Thymus (tissue), 11 donors: ENCODE measurements at regions not wholly inside any gene's neighbourhood (a gene's known extent, or its start where the extent isn't known, plus 50 kb on each side); places are given as distances from the start of the nearest gene placed in this dataset.

Experiments
- DNase-seq, 9 donors: peaks; one replicate each; pipeline ENCODE4 v3.0.0-alpha.2; 2013; ENCODE audit warnings: low spot score in 9 of 9, low read depth in 6 of 9, missing footprints in 1 of 9
- H3K27ac ChIP-seq, 2 donors: one replicate each; pipeline ENCODE4 v1.5.1; 2013; ENCODE audit warnings: control low read depth in 1 of 2, low read depth in 1 of 2, low read length in 1 of 2, mild to moderate bottlenecking in 1 of 2, moderate library complexity in 1 of 2
- H3K27me3 ChIP-seq, 2 donors: one replicate each; pipeline ENCODE4 v1.5.1; 2013; ENCODE audit warnings: low read length in 1 of 2; ENCODE audit not compliant: control insufficient read depth in 2 of 2, insufficient read depth in 1 of 2
- H3K36me3 ChIP-seq, 2 donors: one replicate each; pipeline ENCODE4 v1.5.1; 2013; ENCODE audit warnings: low read length in 1 of 2, mild to moderate bottlenecking in 1 of 2, moderate library complexity in 1 of 2; ENCODE audit not compliant: control insufficient read depth in 2 of 2, insufficient read depth in 2 of 2
- H3K4me1 ChIP-seq, 2 donors: one replicate each; pipeline ENCODE4 v1.5.1; 2013; ENCODE audit warnings: low read length in 2 of 2; ENCODE audit not compliant: control insufficient read depth in 2 of 2, insufficient read depth in 2 of 2
- H3K4me3 ChIP-seq, 2 donors: one replicate each; pipeline ENCODE4 v1.5.1; 2013; ENCODE audit warnings: low read length in 2 of 2, control low read depth in 1 of 2, mild to moderate bottlenecking in 1 of 2
- H3K9me3 ChIP-seq, 2 donors: one replicate each; pipeline ENCODE4 v1.5.1; 2013; ENCODE audit warnings: low read length in 1 of 2, mild to moderate bottlenecking in 1 of 2; ENCODE audit not compliant: control insufficient read depth in 2 of 2, insufficient read depth in 1 of 2
- WGBS: extraction: QIAGEN DNeasy Blood & Tissue Kit; methylation state at CpG from one replicate; pipeline ENCODE4 v1.1.7; 2013; 5-methylcytosine and 5-hydroxymethylcytosine counted together
- donor health status: healthy.

DNA sequence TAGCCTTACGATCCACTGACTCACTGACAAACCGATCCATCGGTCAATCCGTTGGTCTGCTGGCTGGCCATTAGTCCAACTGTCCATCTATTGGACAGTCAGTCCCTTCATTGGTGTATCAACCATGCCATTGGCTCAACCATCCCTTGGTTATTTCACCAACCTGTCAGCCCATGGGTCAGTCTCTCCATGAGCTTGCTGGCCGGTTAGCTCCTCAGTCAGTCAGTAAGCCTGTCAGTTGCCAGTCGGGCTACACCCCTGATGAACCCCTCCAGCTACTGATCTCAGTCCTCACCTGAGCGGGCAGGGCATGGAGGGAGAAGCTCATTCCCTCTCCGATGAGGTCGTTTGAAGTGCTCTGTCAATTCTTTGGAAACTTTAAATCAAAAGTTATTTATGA, 166.5 kb downstream of the FGF18 start:
- H3K27ac ChIP-seq: no peak overlapping the region
- no peaks in the 10 kb centered on the region for H3K9me3 ChIP-seq
- WGBS: 93% methylated on average over 9 of the region's 9 CpGs
- no peak for DNase-seq
- H3K27me3 ChIP-seq: no peaks in the 10 kb centered on the region
- H3K36me3 ChIP-seq: no peaks in the 10 kb centered on the region
- no peaks in the 10 kb centered on the region for H3K4me1 ChIP-seq
- H3K4me3 ChIP-seq: no peak overlapping the region

DNA sequence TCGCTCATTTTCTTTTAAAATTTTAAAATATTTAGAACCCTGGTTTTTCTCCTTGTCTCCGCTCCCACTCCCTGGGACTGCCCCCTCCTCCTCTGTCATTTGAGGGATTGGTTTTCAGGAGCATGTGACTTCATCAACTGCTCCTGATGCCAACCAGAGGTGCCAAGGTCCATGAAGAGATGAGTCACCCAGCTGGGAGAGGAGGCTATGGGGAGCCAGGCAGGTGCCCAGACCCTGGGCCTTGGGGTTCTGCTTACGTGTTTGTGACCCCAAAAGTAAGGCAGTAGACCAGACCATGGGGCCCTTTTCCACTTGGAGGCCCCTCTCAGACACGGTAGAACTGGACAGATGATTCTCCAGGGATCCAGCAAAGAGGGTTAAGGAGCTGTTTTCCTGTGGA, 167.0 kb downstream of the FGF18 start:
- H3K4me1 ChIP-seq: no peaks in the 10 kb centered on the region
- 98% methylated on average over 4 of the region's 4 CpGs for WGBS
- H3K9me3 ChIP-seq: no peaks in the 10 kb centered on the region
- no peak overlapping the region for H3K27ac ChIP-seq
- H3K27me3 ChIP-seq: no peaks in the 10 kb centered on the region
- H3K4me3 ChIP-seq: no peak overlapping the region
- H3K36me3 ChIP-seq: no peaks in the 10 kb centered on the region
- no peak for DNase-seq

DNA sequence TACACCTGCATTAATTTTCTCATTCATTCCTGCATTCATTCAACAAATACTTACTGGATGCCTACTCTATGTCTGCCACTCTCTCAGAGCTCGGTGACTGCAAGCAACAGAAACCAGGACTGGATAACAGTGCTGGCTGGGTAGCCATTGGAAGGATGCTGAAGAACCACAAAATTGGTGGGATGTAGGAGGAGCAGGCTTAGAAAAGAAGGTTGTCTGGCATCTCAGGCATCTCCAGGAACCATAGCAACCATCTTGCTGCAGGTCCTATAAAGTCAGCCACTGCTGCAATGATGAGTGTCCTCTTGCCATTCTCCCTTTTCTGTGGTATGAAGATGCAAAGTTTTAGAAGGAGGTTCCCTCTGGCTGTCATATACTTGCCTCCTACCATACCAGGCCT, 168.6 kb downstream of the FGF18 start:
- WGBS: 100% methylated on average over 1 of the region's 1 CpG
- no peaks in the 10 kb centered on the region for H3K9me3 ChIP-seq
- H3K27me3 ChIP-seq: no peaks in the 10 kb centered on the region
- no peak overlapping the region for H3K4me3 ChIP-seq
- H3K4me1 ChIP-seq: no peaks in the 10 kb centered on the region
- H3K36me3 ChIP-seq: no peaks in the 10 kb centered on the region
- DNase-seq: no peak
- no peak overlapping the region for H3K27ac ChIP-seq

DNA sequence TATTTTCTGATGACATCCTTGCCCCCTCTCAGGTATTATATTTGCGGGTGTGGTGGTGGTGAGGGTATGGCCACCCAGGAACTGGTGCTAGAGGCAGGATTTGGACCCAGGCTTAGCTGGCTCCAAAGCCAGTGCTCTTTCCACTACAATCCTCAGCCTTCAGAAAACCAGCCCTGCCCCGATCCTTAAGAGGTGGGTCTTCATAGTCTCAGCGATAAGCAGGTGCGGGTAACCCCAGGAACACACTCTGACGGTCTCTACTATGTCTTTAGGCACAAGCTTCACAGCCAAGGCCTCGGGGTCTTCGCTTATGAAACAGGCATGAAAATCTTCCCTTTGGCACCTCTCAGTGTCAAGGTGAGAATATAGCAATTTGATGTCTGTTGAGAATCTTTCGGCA, 169.3 kb downstream of the FGF18 start:
- WGBS: 97% methylated on average over 8 of the region's 8 CpGs
- Histone ChIP-seq H3K36me3 (no peaks in the 10 kb centered on the region), H3K9me3 (no peaks in the 10 kb centered on the region), H3K27ac (no peak overlapping the region), H3K27me3 (no peaks in the 10 kb centered on the region), H3K4me3 (no peak overlapping the region), H3K4me1 (no peaks in the 10 kb centered on the region)
- no peak for DNase-seq

DNA sequence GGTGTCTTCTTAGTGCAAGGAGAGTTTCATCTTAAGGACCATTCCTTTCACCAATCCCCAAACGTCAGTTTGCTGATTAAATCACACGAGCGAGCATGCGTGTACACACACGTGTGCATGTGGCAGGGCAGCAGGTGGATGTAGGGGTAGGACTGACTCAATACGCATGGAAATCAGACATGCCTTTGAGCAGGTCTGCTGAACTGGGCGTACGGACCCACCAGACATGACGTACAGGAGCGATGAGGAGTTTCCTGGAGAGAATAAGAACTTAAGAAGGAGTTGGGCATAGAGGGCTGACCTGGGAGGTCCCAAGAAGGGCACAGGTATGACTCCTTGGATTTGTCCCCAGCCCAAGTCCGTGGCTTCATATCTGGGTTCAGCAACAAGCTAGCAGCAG, 170.0 kb downstream of the FGF18 start:
- WGBS: 98% methylated on average over 11 of the region's 11 CpGs
- no peak overlapping the region for H3K27ac ChIP-seq
- H3K4me1 ChIP-seq: no peaks in the 10 kb centered on the region
- H3K4me3 ChIP-seq: no peak overlapping the region
- H3K36me3 ChIP-seq: no peaks in the 10 kb centered on the region
- DNase-seq: no peak
- no peaks in the 10 kb centered on the region for H3K27me3 ChIP-seq
- H3K9me3 ChIP-seq: no peaks in the 10 kb centered on the region

DNA sequence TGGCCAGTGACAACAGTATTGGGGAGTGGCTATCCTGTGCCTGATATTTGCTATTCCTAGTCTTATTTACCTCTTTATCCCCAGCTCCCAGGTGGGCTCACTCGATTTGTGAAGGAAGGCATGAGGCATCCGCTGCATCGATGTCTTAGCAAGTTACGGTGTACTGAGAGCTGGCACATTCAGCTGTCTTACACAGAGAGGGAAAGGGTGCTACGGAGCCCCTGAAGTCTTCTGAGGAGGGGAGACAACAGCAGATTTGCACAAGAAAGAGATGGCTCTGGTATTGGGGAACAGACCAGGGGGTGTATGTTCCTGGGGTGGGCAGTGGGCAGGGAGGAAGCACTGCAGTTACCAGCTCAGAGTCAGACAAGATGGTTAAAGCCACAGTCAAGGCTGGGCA, 172.6 kb downstream of the FGF18 start:
- Histone ChIP-seq H3K36me3 (no peaks in the 10 kb centered on the region), H3K4me3 (no peak overlapping the region), H3K27ac (no peak overlapping the region), H3K9me3 (peaks cover 0 to 5% of the 10 kb centered on the region in 2 donors), H3K27me3 (no peaks in the 10 kb centered on the region), H3K4me1 (no peaks in the 10 kb centered on the region)
- 95% methylated on average over 5 of the region's 5 CpGs for WGBS
- no peak for DNase-seq

DNA sequence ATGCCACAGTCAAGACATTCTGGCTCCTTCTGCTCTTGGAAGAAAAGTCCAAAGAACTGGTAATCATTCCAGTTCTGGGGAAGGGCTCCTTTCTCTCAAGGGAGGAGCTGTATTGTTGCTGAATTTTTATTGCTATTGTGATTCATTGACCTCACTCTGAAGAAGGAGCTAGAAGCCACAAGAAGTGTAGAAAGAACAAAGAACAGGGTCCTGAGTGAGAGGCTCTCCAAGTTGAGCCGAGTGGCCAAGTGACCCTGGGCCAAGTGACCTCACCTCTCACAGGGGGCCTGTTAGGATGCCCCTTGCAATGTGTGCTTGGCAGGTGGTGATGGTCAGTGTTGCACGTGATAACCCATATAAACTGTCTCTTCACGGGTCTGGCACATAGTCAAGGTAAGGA, 173.3 kb downstream of the FGF18 start:
- H3K4me3 ChIP-seq: no peak overlapping the region
- H3K9me3 ChIP-seq: peaks cover 0 to 5% of the 10 kb centered on the region in 2 donors
- no peaks in the 10 kb centered on the region for H3K36me3 ChIP-seq
- H3K27ac ChIP-seq: no peak overlapping the region
- no peak for DNase-seq
- H3K4me1 ChIP-seq: no peaks in the 10 kb centered on the region
- H3K27me3 ChIP-seq: no peaks in the 10 kb centered on the region
- 97% methylated on average over 3 of the region's 3 CpGs for whole genome bisulfite sequencing

DNA sequence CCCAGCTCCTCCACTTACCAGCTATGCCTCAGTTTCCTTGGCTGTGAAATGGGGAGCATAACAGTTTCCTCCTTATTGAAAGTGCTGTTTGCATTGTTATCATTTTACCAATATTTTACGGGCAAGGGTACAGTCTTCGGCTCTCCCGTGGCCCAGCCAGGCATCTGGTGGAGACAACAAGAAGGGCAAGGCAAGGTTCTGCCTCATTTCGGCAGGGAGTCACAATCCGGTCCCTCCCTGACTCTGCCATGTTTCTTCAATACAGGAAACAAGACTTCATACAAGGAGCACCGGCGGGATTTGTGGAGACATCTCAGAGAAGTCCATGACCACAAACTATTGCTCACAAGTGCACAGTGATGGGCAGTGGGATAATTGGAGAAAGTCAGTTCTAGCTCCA, 174.0 kb downstream of the FGF18 start:
- no peaks in the 10 kb centered on the region for H3K4me1 ChIP-seq
- no peak overlapping the region for H3K27ac ChIP-seq
- H3K27me3 ChIP-seq: no peaks in the 10 kb centered on the region
- WGBS: 98% methylated on average over 7 of the region's 7 CpGs
- H3K36me3 ChIP-seq: no peaks in the 10 kb centered on the region
- H3K4me3 ChIP-seq: no peak overlapping the region
- peaks cover 0 to 5% of the 10 kb centered on the region in 2 donors for H3K9me3 ChIP-seq
- no peak for DNase-seq

DNA sequence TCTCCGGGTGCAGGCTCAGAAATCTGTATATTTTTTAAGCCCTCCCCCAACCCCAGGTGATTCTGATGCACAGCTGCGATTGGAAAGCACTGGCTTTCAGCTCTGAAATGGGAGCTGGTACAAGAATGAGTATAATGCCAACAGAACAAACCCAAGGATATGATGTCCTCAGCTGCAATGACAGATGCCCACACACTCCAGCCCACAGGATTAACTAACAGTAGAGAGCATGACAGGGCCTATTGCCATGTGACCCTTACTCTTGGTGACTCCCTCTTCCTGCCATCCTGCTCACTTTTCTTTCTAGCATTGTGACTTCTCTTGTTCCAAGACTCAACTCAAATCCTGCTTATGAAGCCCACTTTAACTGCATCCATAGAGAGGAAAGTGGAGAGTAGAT, 174.5 kb downstream of the FGF18 start:
- Histone ChIP-seq H3K4me3 (no peak overlapping the region), H3K4me1 (no peaks in the 10 kb centered on the region), H3K27ac (no peak overlapping the region), H3K9me3 (peaks cover 0 to 5% of the 10 kb centered on the region in 2 donors), H3K27me3 (no peaks in the 10 kb centered on the region), H3K36me3 (no peaks in the 10 kb centered on the region)
- 97% methylated on average over 2 of the region's 2 CpGs for WGBS
- no peak for DNase-seq

DNA sequence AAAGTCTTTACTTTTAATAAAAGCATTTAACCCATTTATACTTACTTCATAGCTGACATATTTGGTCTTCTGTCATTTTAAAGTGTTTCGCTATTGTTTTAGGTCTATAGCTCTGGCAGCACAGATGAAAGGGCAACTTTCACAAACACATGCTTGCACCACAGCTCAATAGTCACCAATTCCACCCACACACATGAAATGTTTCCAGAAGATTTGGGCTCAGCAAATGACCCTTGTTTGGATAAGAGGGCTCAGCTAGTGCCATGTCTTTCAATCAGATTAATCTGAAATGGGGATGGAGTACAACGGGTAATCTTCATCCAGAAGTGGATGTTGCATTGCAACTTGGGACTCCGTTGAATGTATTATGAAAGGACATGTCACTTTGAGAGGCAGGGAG, 176.0 kb downstream of the FGF18 start:
- WGBS: 98% methylated on average over 3 of the region's 3 CpGs
- H3K27ac ChIP-seq: no peak overlapping the region
- H3K36me3 ChIP-seq: no peaks in the 10 kb centered on the region
- H3K9me3 ChIP-seq: peaks cover 2 to 5% of the 10 kb centered on the region in 2 donors
- no peaks in the 10 kb centered on the region for H3K27me3 ChIP-seq
- H3K4me1 ChIP-seq: no peaks in the 10 kb centered on the region
- no peak overlapping the region for H3K4me3 ChIP-seq
- no peak for DNase-seq
